ENCODE measurements at regions not wholly inside any gene's neighbourhood (a gene's known extent, or its start where the extent isn't known, plus 50 kb on each side); places are given as distances from the start of the nearest gene placed in this dataset.

DNA sequence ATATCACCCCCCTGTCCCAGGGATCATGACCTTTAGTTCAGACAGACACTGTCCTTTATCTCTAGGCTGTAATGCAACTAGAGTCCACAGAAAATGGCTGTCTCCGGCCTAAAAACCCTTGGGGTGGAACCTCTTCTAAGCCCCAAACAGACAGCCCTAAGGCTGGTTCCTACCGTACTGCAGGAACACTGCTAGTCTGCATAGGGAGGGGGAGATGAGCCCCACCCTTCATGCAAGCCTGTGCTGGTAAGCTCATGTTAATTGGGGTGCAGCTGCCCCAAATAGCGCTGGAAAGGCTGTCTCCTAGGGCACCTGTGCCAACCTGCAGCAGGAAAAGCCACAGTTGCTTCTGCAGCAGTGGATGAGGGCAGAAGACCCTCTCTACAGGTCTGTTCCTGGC lies 252.1 kb upstream of the MDFIC2 start:
- DNase-seq (ENCODE audit: low spot score) = no peak

DNA sequence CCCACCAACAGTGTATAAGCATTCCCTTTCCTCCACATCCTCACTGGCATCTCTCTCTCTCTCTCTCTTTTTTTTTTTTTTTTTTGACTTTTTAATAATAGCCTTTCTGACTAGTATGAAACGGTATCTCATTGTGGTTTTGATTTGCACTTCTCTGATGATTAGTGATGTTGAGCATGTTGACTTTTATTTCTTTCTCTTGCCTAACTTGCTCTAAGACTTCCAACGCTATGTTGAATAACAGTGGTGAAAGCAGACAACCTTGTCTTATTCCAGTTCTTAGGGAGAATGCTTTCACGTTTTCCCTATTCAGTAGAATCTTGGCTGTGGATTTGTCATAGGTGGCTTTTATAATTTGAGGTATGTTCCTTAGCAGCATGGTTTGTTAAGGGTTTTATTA lies 249.4 kb upstream of the MDFIC2 start:
- DNase-seq (ENCODE audit: low spot score) = no peak

DNA sequence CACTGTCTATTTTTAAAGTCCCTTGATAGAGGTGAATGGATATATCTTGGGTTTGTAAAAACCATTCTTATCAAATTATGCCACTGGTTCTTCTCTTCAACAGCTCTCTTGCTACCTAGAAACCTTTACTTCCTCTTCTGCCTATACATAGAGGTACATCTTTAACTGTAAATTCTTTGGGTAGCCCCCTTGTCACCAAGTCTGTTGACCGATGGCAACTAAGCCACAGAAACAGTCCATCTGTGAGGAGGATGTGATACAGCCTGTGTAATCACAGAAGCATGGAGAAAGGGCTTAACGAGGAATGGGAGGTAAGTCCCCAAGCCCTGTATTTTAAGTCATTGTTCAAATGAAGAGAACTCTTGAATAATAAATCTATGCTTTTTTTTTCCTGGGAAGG lies 246.5 kb upstream of the MDFIC2 start:
- DNase-seq (ENCODE audit: low spot score) = no peak

DNA sequence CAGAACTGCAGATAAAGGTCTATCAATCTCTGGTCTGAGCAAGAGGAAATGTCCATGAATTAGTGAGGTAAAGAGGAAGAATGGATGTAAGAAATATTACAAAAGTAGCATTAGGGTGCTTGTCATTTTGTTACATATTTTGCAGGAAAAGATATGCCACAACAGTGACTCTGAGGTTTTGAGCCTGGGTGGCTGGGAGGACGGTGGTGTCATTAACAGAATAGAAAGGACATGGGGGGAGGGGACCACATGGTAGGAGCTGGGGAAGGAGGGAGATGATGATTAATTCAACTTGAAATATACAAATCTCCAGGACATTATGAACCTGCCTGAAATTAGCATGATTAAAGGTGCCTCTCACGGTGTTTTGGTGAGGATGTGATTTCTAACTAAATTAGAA lies 245.5 kb upstream of the MDFIC2 start:
- no peak for DNase-seq (ENCODE audit: low spot score)

DNA sequence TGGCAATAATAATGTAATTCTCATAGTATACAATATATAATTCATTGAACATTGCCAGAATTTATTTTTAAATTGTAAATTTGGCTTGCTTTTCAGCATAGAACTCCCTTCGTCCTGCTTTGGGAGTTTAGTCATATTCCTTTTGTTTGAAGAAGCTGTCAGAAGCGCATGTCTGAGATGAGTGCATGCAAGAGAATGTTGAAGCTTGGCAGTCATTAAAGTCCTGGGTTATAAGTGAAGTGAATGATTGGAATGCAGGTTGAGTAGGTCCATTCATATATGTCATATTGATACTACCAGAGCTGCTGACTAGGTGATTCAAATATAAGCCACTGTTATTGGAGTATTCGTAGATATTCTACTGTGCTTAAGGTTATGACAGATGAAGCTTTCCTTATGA lies 243.6 kb upstream of the MDFIC2 start:
- no peak for DNase-seq (ENCODE audit: low spot score)

DNA sequence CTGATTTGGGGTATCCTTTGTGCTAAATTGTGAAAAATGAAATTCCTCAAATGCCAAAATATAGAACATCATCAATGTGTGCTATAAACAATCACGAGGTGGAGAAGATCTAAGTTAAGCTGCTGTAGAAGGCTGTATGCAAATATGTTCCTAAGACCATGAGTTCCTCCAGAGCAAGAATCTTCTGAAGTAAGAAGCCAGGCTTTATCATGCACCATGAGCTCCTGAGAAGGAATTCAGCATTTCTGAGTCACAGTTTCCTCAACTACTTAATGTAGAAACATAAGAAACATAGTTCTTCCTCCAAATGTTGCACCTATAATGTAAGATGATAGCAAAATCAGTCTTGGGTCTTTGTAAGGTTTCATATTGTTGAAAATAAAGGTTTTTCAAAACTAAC lies 241.7 kb upstream of the MDFIC2 start:
- no peak for DNase-seq (ENCODE audit: low spot score)

DNA sequence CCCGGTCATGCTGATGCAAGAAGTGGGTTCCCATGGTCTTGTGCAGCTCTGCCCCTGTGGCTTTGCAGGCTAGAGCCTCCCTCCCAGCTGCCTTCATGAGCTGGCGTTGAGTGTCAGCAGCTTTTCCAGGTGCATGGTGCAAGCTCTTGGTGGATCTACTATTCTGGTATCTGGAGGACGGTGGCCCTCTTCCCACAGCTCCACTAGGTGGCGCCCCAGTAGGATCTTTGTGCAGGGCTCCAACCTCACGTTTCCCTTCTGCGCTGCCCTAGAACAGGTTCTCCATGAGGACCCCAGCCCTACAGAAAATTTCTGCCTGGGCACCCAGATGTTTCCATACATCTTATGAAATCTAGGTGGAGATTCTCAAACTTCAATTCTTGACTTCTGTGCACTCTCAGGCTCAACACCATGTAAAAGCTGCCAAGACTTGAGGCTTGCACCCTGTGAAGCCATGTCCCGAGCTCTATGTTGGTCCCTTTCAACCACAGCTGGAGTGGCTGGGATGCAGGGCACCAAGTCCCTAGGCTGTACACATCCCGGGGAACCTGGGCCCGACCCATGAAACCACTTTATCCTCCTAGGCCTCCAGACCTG lies 238.4 kb upstream of the MDFIC2 start:
- DNase-seq (ENCODE audit: low spot score) = peak; percentile 32

DNA sequence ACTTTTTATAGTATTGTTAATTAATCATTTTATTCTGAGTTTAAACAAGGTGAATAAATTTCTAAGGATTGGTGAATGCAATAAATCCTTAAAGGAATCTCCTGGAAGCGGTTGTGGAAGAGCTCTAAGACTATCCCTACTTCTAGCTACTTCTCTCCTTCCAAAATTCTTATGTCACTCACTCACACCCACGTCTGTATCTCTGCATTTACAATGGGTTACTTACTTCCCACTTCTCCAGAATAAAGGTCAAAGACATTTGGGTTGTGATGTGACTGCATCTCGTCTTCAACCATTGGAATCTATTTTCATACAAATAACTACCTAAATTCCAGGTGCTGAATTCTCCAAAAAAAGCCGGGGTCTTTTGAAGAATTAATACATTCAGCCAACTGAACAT lies 234.2 kb upstream of the MDFIC2 start:
- no peak for DNase-seq (ENCODE audit: low spot score)

DNA sequence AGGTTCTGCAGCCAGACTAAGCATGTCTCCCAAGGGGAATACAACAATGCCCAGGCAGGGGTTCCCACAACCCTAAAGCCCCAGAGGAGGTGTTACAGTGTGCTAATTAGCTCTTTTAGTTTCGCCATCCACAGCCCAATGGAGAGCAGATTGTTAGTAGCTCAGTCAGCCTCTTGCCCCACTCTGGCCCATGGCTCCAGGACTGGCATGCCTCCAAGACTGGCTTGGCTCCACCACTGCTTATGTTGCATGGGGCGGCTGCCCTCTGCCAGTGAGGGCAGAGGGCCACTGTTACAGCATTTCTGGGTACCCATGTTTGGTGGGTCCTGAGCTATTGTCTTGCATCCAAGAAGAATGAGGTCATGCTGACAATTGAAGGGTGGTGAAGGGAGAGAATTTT lies 231.1 kb upstream of the MDFIC2 start:
- DNase-seq (ENCODE audit: low spot score) = no peak

DNA sequence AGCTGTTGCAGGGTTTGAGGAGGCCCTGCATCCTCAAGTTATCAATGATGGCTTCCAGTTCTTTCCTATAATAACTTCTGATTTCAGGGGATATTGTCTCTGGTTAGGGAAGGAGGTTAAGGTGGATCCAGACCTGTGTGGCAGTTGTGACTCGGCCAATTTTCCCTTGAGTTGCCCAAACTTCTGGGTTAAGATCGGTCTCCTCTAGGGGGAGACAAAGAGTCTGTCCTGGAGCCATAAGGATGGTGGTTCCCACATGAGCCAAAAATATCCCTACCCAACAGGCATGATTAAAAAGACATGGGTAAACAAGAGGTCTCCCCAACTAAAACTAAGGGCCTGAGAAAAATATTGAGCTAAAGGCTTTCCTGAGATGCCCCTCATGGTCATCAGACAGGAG lies 227.5 kb upstream of the MDFIC2 start:
- peak; percentile 5 for DNase-seq (ENCODE audit: low spot score)

DNA sequence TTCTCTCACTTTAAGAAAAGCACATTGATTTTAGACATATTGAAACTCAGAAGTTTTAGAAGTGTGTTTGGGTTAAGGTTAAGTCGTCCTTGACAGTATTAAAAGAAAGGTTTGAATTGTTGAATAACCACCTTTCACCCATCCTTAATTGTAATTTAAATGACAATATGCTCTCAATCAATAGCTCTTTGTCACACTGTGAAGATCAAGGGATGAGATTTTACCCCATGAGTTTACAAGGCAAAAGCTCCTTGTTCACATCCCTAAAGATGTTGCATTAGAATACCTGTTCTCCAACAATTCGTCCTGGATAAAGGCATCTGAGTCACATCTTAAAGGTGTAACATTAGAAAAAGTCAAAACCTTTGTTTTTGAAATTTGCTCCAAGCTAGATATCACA lies 220.4 kb upstream of the MDFIC2 start:
- no peak for DNase-seq (ENCODE audit: low spot score)

DNA sequence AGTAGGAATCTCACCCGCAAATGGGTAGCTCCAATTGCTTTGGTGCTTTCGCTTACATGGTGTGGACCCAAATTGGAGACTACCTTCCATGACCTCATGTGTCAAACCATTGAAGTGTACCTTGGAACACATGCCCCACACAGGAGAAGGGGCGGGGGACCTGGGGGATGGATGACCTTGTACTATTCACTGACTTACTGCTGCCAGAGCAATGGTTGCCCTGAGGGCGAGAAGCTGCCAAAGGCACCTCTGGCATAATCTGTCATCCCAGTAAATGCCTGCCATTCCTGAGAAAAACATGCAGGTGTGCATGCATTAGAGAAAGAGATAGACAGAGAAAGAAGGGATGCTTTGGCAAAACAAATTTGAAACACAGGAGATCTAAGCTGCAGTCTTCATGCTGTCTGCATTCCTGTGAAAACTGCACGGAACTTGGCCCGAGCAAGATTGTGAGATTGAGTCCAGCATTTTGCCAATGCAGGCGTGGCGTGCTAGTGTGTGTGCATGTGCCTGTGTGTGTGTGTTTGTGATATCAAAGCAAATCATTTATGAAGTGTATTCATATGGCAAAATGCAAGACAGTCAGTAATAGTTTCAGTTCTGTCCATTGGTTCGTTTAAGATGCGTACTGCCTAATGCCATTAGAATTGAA lies 219.5 kb upstream of the MDFIC2 start:
- DNase-seq (ENCODE audit: low spot score) = no peak

DNA sequence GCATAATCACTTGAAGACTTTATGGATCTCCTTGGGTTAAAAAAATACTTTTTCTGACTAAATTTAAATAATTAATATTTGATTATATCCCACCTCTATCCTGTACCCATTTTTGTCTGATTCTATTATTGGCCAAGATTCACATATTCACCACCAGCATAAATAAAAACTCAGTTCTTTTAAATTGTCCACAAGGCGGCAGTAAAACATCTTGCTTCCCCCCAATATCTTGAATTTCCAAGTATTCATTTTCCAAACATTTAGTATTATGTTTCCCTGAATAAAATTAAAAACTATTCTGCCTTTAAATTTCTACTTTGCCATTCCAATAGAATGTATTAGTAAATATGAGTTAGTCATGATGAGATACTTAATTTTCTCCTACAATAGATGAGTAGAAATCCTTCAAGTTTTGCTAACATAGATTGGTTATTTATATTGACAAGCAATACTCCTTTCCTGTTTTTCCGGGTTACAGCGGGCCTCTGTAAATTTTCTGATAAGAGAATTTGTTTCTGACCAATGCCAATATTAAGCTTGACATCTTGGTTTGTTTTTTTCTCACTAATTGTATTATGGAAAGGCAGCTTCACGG lies 218.7 kb upstream of the MDFIC2 start:
- no peak for DNase-seq (ENCODE audit: low spot score)

DNA sequence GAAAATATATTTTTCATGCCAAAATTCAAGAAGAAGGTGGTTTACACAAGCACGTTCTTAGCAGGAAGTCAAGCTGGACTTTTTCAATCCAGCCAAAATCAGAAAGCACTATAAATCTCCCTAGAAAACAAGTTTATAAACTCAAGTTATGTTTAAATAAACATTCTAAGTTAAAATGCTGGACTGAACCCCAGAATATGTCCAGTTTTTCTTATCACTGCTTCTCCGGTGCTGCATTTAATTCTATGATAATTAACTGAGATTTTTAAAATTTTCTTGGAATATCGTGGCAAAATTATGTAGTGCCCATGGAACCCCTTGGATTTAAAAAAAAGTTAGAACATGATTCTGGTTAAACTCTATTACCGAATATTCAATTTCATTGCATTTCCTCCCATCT lies 218.2 kb upstream of the MDFIC2 start:
- no peak for DNase-seq (ENCODE audit: low spot score)

DNA sequence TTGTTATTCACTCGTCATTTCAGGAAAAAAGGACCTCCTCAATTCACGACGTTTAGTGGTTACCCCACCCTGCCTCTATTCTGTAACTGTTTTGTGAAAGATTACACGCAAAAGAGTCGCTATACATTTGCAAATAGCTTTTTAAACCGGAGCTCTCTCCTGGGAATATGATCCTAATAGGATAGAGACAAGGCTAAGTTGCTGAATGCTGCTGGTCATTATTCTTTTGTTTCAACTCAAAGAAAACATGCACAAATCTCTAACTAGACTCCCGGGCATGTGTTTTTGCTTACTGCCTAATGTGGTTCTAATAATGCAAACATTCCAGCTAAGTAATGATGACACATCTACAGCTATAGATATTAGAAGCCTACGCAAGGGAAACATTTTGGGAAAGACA lies 214.6 kb upstream of the MDFIC2 start:
- no peak for DNase-seq (ENCODE audit: low spot score)

DNA sequence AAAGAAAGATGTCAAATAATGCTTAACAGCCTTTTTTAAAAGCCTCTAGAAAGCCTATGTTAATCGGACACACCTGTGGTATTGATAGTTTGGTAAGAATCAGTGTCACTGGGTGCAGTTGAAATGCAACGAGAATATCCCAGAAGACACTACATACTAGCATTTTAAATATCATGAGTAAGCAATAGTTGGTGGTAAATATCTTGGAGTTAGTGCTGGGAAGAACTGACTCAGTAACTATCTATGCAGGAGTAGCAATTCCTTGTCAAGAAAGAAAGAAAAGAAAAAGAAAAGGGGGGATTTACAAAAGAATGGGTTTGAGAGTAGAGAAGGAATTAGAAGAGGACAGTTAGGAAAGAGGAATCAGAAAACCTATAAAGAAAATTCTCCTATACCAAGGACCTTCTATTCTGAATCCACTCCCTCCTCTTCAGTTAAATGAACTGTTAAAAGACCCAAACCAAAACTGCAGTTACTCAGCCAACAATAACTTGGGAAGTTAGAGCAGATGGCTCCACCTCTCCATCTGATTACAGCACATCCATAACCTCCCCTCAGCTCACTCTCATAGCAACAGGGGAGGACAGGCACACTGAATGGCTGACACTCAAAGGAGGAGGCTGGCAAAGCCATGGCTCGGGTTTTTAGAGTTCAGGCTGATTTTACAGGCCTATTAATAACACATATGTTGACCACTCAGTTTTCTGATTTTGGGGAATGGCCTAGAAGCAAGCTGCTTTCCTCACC lies 207.6 kb upstream of the MDFIC2 start:
- DNase-seq (ENCODE audit: low spot score) = no peak

DNA sequence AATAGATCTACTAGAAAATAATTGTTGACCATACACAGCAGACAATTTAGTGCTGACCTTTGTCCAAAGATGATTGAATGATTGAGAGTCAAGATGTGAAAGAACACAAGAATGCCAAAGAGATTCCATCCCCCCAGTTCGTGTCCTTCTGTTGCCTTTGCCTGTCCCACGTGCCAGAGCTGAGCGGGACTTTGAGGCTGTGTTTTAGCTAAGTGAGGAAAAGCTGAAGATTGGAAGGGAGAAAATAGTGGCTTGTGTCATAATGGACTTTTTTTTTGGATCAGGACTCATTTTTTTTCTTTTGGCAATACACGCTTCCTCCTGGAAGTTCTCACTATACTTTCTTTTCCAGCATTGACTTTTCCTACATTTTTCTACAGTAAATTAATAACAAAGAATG lies 206.6 kb upstream of the MDFIC2 start:
- no peak for DNase-seq (ENCODE audit: low spot score)

DNA sequence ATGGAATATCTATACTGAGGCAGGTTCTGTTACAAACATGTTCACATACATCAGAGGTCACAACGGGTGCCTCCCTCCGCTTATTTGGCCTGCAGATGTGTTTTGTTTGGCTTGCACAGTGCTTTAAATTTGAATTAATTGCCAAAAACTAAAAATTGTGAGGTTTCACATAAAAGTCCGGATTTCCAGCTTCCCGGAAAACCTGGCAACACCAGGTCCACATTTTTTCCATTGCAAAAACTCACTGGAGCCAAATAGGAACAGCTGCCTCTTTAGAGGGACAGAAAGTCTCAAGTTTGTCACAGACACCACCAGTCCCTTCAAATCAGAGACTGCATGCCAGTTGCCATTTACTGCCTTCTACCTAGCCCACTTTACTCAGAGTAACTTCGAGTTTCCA lies 205.9 kb upstream of the MDFIC2 start:
- DNase-seq (ENCODE audit: low spot score) = no peak

DNA sequence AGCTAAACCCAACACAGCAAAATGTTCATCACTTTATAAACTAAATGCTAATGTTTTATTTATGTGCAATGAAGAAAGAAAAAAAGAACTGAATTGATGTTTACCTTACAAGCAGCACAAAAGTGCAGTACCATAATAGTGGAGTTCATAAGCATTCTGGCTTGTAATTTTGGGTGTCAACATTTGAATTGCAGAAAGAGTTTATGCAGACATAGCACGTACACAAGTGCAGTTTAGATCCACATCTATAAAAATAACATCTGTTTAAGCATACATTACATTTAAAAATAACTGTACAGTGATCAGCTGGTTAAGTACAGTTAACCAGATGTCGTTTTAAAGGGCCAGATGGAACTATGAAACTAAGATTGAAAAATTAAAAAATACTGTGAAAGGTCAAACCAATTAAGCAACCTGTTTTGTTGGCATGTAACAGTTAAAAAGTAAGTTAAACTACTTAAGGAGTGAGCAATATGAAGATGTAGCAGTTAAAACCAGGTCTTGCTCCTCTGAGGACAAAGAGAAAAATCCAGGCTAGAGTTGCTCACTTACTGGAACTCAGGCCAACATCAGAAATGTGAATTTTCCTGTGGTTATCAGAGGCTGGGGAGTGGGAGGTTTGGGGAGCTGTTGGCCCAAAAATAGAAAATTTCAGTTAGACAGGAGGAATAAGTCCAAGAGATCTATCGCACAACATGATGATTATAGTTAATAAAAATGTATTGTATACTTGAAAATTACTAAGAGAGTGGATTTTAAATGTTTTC lies 204.9 kb upstream of the MDFIC2 start:
- no peak for DNase-seq (ENCODE audit: low spot score)

DNA sequence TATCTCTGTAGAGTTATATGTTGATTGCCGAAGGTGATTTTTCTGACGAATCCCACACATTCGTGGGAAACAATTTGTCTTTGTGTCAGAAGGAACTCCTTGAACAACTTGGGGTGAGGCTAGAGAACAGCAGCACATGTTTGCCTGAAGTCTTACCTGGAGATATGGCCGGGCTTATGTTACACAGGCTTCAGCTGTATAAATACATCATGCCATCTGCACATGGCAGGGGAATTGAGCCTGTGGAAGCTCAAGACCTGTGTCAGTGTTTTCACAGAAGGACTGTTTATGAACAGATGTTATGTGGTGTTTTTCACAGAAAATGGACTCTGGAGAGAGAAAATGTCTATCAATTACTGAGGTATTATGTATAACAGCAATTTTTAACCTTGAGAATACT lies 203.6 kb upstream of the MDFIC2 start:
- DNase-seq (ENCODE audit: low spot score) = no peak

DNA sequence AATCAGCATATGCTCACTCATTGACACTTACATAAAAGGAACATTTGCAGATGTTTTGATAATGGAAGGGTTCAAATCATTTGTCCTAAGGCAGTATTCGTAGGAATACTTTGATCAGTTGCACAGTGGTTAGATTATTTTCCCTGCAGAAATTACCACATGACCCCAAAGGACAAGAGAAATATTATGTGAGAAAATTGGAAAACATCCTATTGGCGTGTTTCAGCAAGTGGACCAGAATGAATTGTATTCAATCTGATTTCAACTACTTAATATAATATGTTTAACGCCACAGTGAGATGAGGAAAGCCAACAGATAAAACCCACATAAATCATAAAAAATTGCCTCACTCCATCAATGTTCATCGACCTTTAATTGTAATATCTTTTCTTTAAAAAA lies 195.0 kb upstream of the MDFIC2 start:
- no peak for DNase-seq (ENCODE audit: low spot score)

DNA sequence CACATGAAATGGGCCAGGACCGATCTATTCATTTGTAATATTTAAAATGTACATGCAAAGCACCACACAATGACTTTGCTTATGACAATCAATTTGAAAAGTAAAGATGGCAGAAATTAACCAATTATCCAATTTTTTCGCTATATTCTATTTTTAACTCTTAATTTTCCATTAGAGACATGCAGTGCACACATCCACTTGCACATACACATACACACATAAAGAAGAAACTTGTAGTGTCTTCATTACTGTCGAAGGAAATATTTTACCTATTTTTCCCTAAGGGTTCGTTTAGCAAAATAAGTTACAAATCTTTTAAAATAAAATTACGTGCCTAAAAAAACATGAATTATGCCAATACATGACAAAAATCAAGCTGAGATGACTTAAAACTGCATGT lies 194.3 kb upstream of the MDFIC2 start:
- DNase-seq (ENCODE audit: low spot score) = no peak
